HepG2 (cell line): ENCODE measurements at regions not wholly inside any gene's neighbourhood (a gene's known extent, or its start where the extent isn't known, plus 50 kb on each side); places are given as distances from the start of the nearest gene placed in this dataset.

Experiments
- ATAC-seq: fragments of 200-7000 bp; cut with Tn5 transposase; 3 replicates; pipeline ENCODE4 v1.9.1; 2020; ENCODE audit warnings: mild to moderate bottlenecking, moderate library complexity
- BruUV-seq: library from RNA; stranded (reverse); fragments of 400-500 nt; replicated peaks from 2 replicates; lab custom pipeline; 2021; lab: Mats Ljungman, UMichigan
- CTCF ChIA-PET: fragments of 300-600 bp; formaldehyde crosslinking; extraction: SDS; loops from one replicate; lab custom pipeline; 2021; ENCODE audit warnings: low total read pairs, inconsistent platforms, low intra/inter-chr PET ratio; lab: Yijun Ruan, JAX
- POLR2A ChIA-PET: fragments of 350-600 bp; sonication (Branson Sonifier 250); formaldehyde crosslinking; loops from one replicate; lab custom pipeline; 2020; ENCODE audit warnings: antibody characterized with exemption, inconsistent platforms; lab: Yijun Ruan, JAX
- DNase-seq: peaks from one replicate; pipeline ENCODE4 v3.0.0-alpha.2; 2015; ENCODE audit warnings: low spot score
- FAIRE-seq: peaks from 3 replicates; lab custom pipeline; 2011; peaks lifted over from hg19 to GRCh38; lab: Jason Lieb, UNC
- H2AFZ ChIP-seq: one replicate; pipeline ENCODE4 v1.6.1; 2011; ENCODE audit warnings: low read length, inconsistent platforms
- H3K27ac ChIP-seq: fragments of 300-600 bp; 3 replicates; pipeline ENCODE4 v1.8.0; 2011; ENCODE audit warnings: mixed run types, mild to moderate bottlenecking, mixed read lengths, low read length, inconsistent platforms; ENCODE audit not compliant: insufficient read depth; ENCODE audit errors: extremely low read length
- H3K27me3 ChIP-seq, 2 experiments: fragments of 200-600 bp in 1 of 2; 2 replicates in 1 of 2; 3 replicates in 1 of 2; pipeline versions ENCODE4 v1.6.0 to v1.8.0; 2011; ENCODE audit warnings: low read length in 2 of 2, mild to moderate bottlenecking in 2 of 2, moderate library complexity in 2 of 2, inconsistent platforms in 1 of 2; ENCODE audit not compliant: insufficient read depth in 2 of 2, control insufficient read depth in 1 of 2
- H3K36me3 ChIP-seq, 2 experiments: fragments of 200-600 bp in 1 of 2; replicated peaks in 1 of 2; 2 replicates in 1 of 2; 3 replicates in 1 of 2; pipeline versions ENCODE4 v1.5.1 to v1.8.0; 2011; ENCODE audit warnings: low read length in 2 of 2, inconsistent platforms in 1 of 2; ENCODE audit not compliant: insufficient read depth in 2 of 2, control insufficient read depth in 1 of 2
- H3K4me1 ChIP-seq: 2 replicates; pipeline ENCODE4 v1.5.1; 2012; ENCODE audit warnings: low read length, inconsistent platforms; ENCODE audit not compliant: insufficient read depth
- H3K4me2 ChIP-seq: 2 replicates; pipeline ENCODE4 v1.6.0; 2011; ENCODE audit warnings: low read depth, low read length, inconsistent platforms
- H3K4me3 ChIP-seq, 3 experiments: fragments of 200-600 bp in 1 of 3; sonication (generic), shearing (Covaris generic) in 1 of 3; replicated peaks in 1 of 3; 2 replicates each; pipeline ENCODE4 v1.5.1; 2011 to 2016; ENCODE audit warnings: low read length in 3 of 3, inconsistent platforms in 2 of 3, low read depth in 2 of 3, mild to moderate bottlenecking in 2 of 3, control low read depth in 1 of 3, mixed read lengths in 1 of 3; ENCODE audit not compliant: insufficient read depth in 1 of 3
- H3K79me2 ChIP-seq: one replicate; pipeline ENCODE4 v1.6.1; 2011; ENCODE audit warnings: low read length, inconsistent platforms; ENCODE audit not compliant: insufficient read depth
- H3K9ac ChIP-seq: 2 replicates; pipeline ENCODE4 v1.6.0; 2011; ENCODE audit warnings: mild to moderate bottlenecking, low read depth, low read length, inconsistent platforms; ENCODE audit not compliant: insufficient read depth
- H3K9me3 ChIP-seq: 2 replicates; pipeline ENCODE4 v1.5.1; 2012; ENCODE audit warnings: mild to moderate bottlenecking, low read length
- H4K20me1 ChIP-seq: 2 replicates; pipeline ENCODE4 v1.6.0; 2011; ENCODE audit warnings: inconsistent platforms, mild to moderate bottlenecking, low read length, moderate library complexity; ENCODE audit not compliant: insufficient read depth
- ARID3A ChIP-seq: IDR thresholded peaks from 2 replicates; pipeline ENCODE4 v1.6.1; 2012; ENCODE audit warnings: low read depth, low read length, improper control_type of control experiment
- JARID2 ChIP-seq: sonication (generic); formaldehyde crosslinking; IDR thresholded peaks from 2 replicates; pipeline ENCODE4 v1.8.1; 2023; ENCODE audit warnings: missing genetic modification reagents, inconsistent platforms; ENCODE audit not compliant: insufficient replicate concordance
- JUND ChIP-seq: sonication (generic); formaldehyde crosslinking; IDR thresholded peaks from 2 replicates; pipeline ENCODE4 v1.8.0; 2022; ENCODE audit warnings: mild to moderate bottlenecking, missing genetic modification reagents
- KDM5A ChIP-seq: fragments of 200-600 bp; sonication (generic); IDR thresholded peaks from 2 replicates; pipeline ENCODE4 v1.7.0; 2018; ENCODE audit warnings: antibody characterized with exemption, mild to moderate bottlenecking, low read length, borderline replicate concordance
- KLF11 ChIP-seq: IDR thresholded peaks from 2 replicates; pipeline ENCODE4 v1.6.1; 2016; ENCODE audit warnings: missing compliant biosample characterization
- KLF6 ChIP-seq: IDR thresholded peaks from 2 replicates; pipeline ENCODE4 v1.8.0; 2016; ENCODE audit warnings: missing biosample characterization, missing genetic modification reagents
- MED13 ChIP-seq: sonication (generic); formaldehyde crosslinking; IDR thresholded peaks from 2 replicates; pipeline ENCODE4 v1.5.0; 2020; ENCODE audit warnings: missing genetic modification reagents
- NFIB ChIP-seq: sonication (generic); formaldehyde crosslinking; IDR thresholded peaks from 2 replicates; pipeline ENCODE4 v1.9.0; 2021; ENCODE audit warnings: missing genetic modification reagents, mild to moderate bottlenecking, borderline replicate concordance
- PAWR ChIP-seq: sonication (generic); formaldehyde crosslinking; IDR thresholded peaks from 2 replicates; pipeline ENCODE4 v1.4.0; 2020; ENCODE audit warnings: missing genetic modification reagents, mild to moderate bottlenecking, borderline replicate concordance
- POGZ ChIP-seq: sonication (generic); formaldehyde crosslinking; IDR thresholded peaks from 2 replicates; pipeline ENCODE4 v1.4.0; 2020; ENCODE audit warnings: mild to moderate bottlenecking, missing genetic modification reagents
- SYNCRIP ChIP-seq: fragments of 200-400 bp; formaldehyde crosslinking; IDR thresholded peaks from 2 replicates; pipeline ENCODE4 v1.6.1; 2018; ENCODE audit warnings: mild to moderate bottlenecking, low read depth, low read length; ENCODE audit not compliant: insufficient read depth
- ZBTB46 ChIP-seq: sonication (generic); formaldehyde crosslinking; IDR thresholded peaks from 2 replicates; pipeline ENCODE4 v1.4.0; 2020; ENCODE audit warnings: mild to moderate bottlenecking, missing genetic modification reagents, borderline replicate concordance
- ZBTB7A ChIP-seq: sonication (generic); formaldehyde crosslinking; IDR thresholded peaks from 2 replicates; pipeline ENCODE4 v1.8.0; 2022; ENCODE audit warnings: mild to moderate bottlenecking, missing genetic modification reagents
- ZNF264 ChIP-seq: sonication (generic); formaldehyde crosslinking; IDR thresholded peaks from 2 replicates; pipeline ENCODE4 v1.4.0; 2020; ENCODE audit warnings: missing genetic modification reagents
- ZNF615 ChIP-seq: sonication (generic); formaldehyde crosslinking; IDR thresholded peaks from 2 replicates; pipeline ENCODE4 v1.5.0; 2020; ENCODE audit warnings: mild to moderate bottlenecking, missing genetic modification reagents, borderline replicate concordance
- ZNF616 ChIP-seq: sonication (generic); formaldehyde crosslinking; IDR thresholded peaks from 2 replicates; pipeline ENCODE4 v1.5.0; 2020; ENCODE audit warnings: low read depth, mild to moderate bottlenecking, missing genetic modification reagents
- ZNF672 ChIP-seq: sonication (generic); formaldehyde crosslinking; IDR thresholded peaks from 2 replicates; pipeline ENCODE4 v1.8.1; 2022; ENCODE audit warnings: missing genetic modification reagents
- ZSCAN9 ChIP-seq: IDR thresholded peaks from 2 replicates; pipeline ENCODE4 v1.6.1; 2016; ENCODE audit warnings: borderline replicate concordance
- WGBS: methylation state at CpG from one replicate; pipeline ENCODE4 v1.1.6; 2017; ENCODE audit warnings: low lambda C conversion rate; 5-methylcytosine and 5-hydroxymethylcytosine counted together
- in situ Hi-C: cut with HindIII; loops from 2 replicates; pipeline ENCODE4 v1.10.0; 2017; ENCODE audit warnings: low pct_unique_long_range_greater_than_20kb; ENCODE audit not compliant: extremely low pct_ligation_motif_present
- intact Hi-C: fragments of 100-400 bp; cut with micrococcal nuclease; formaldehyde crosslinking; loops from one replicate; pipeline ENCODE4 v1.10.0; 2022; ENCODE audit not compliant: unreplicated experiment
- TF ChIP-seq, protein P1 (sequence below): sonication (generic); formaldehyde crosslinking; IDR thresholded peaks from 2 replicates; pipeline ENCODE4 v1.4.0; 2020; ENCODE audit warnings: missing genetic modification reagents; ENCODE audit errors: not compliant biosample characterization
- TF ChIP-seq, protein P2 (sequence below): IDR thresholded peaks from 2 replicates; pipeline ENCODE4 v1.6.1; 2016; ENCODE audit warnings: control low read depth

GRCh38 chr5:12343558-12343957, 439.3 kb upstream of the CTNND2 start:
- Histone ChIP-seq H2AFZ (no peak overlapping the region), H3K79me2 (no peaks in the 10 kb centered on the region), H3K4me2 (no peak overlapping the region), H3K27me3 (no peaks in the 10 kb centered on the region), H4K20me1 (no peaks in the 10 kb centered on the region), H3K27ac (no peak overlapping the region), H3K4me3 (no peak overlapping the region), H3K9ac (no peak overlapping the region), H3K9me3 (peaks cover 76% of the 10 kb centered on the region), H3K4me1 (no peaks in the 10 kb centered on the region), H3K36me3 (no peaks in the 10 kb centered on the region)
- no peak for ATAC-seq
- DNase-seq: no peak
- no peak for FAIRE-seq
- WGBS: 0% methylated on average over 3 of the region's 3 CpGs
- no TSS peak for BruUV-seq
- ChIA-PET POLR2A (no interaction called here), CTCF (no interaction called here)
- in situ Hi-C loops: no loop called here
- TF ChIP-seq, protein P1, sequence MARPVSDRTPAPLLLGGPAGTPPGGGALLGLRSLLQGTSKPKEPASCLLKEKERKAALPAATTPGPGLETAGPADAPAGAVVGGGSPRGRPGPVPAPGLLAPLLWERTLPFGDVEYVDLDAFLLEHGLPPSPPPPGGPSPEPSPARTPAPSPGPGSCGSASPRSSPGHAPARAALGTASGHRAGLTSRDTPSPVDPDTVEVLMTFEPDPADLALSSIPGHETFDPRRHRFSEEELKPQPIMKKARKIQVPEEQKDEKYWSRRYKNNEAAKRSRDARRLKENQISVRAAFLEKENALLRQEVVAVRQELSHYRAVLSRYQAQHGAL (CRISPR knock-in tag): no peak
- TF ChIP-seq ZNF264 (CRISPR knock-in tag) (no peak), ZSCAN9 (CRISPR knock-in tag) (no peak), ARID3A (no peak), SYNCRIP (no peak), KLF6 (CRISPR knock-in tag) (no peak), ZNF615 (CRISPR knock-in tag) (no peak), KDM5A (no peak), ZBTB46 (CRISPR knock-in tag) (no peak), MED13 (CRISPR knock-in tag) (no peak), KLF11 (CRISPR knock-in tag) (no peak), ZNF672 (CRISPR knock-in tag) (no peak), ZNF616 (CRISPR knock-in tag) (no peak), JARID2 (CRISPR knock-in tag) (no peak), NFIB (CRISPR knock-in tag) (no peak), ZBTB7A (CRISPR knock-in tag) (no peak), JUND (CRISPR knock-in tag) (no peak), PAWR (CRISPR knock-in tag) (no peak), POGZ (no peak)
- TF ChIP-seq, protein P2, sequence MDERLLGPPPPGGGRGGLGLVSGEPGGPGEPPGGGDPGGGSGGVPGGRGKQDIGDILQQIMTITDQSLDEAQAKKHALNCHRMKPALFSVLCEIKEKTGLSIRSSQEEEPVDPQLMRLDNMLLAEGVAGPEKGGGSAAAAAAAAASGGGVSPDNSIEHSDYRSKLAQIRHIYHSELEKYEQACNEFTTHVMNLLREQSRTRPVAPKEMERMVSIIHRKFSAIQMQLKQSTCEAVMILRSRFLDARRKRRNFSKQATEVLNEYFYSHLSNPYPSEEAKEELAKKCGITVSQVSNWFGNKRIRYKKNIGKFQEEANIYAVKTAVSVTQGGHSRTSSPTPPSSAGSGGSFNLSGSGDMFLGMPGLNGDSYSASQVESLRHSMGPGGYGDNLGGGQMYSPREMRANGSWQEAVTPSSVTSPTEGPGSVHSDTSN (CRISPR knock-in tag): no peak
- intact Hi-C loops: no loop called here
